ENCODE measurements at regions not wholly inside any gene's neighbourhood (a gene's known extent, or its start where the extent isn't known, plus 50 kb on each side); places are given as distances from the start of the nearest gene placed in this dataset.

GRCh38 chr5:15065091-15065490 lies 193.5 kb upstream of the ANKH start:
- TF ChIP-seq CTCF (IDR thresholded peaks at IDR 0.05) (no peak), POLR2A (IDR thresholded peaks at IDR 0.05; ENCODE audit: low read depth) (no peak)

All from esophagus muscularis mucosa (tissue), 3 donors.